ENCODE measurements at regions not wholly inside any gene's neighbourhood (a gene's known extent, or its start where the extent isn't known, plus 50 kb on each side); places are given as distances from the start of the nearest gene placed in this dataset.

GRCh38 chr5:88058625-88059024 is 210.0 kb downstream of the TMEM161B start:
- TF ChIP-seq EZH2 (IDR thresholded peaks at IDR 0.05) (no peak), POLR2AphosphoS5 (IDR thresholded peaks at IDR 0.05; ENCODE audit: borderline replicate concordance, low read depth, low read length) (no peak)
